PC-3 (cell line): ENCODE measurements at regions not wholly inside any gene's neighbourhood (a gene's known extent, or its start where the extent isn't known, plus 50 kb on each side); places are given as distances from the start of the nearest gene placed in this dataset.

Source experiments
- CTCF ChIP-seq: fragments of 300-600 bp; sonication (generic); conservative IDR thresholded peaks from 2 replicates; pipeline ENCODE4 v1.5.1; 2017; ENCODE audit warnings: antibody characterized with exemption, low read depth, mild to moderate bottlenecking, low read length
- EZH2 ChIP-seq: fragments of 300-600 bp; sonication (generic); IDR thresholded peaks from one replicate; pipeline ENCODE4 v1.6.1; 2017; ENCODE audit warnings: antibody characterized with exemption, mild to moderate bottlenecking, low read length; ENCODE audit not compliant: unreplicated experiment

GRCh38 chr3:34881026-34881425, 758.3 kb upstream of the ARPP21 start:
- TF ChIP-seq CTCF, result no peak
- TF ChIP-seq EZH2, result no peak
